Cardiac fibroblast (primary cell): ENCODE measurements at regions not wholly inside any gene's neighbourhood (a gene's known extent, or its start where the extent isn't known, plus 50 kb on each side); places are given as distances from the start of the nearest gene placed in this dataset.

ENCODE experiments used
- DNase-seq, 2 donors: peaks; one replicate each; pipeline versions ENCODE4 v3.0.0 to v3.0.0-alpha.2; 2010; ENCODE audit warnings: low read depth in 2 of 2
- H3K4me3 ChIP-seq, 2 donors: replicated peaks in 1 of 2; 1 replicate in 1 of 2; 2 replicates in 1 of 2; pipeline ENCODE4 v1.5.1; 2011; ENCODE audit warnings: low read depth in 2 of 2, low read length in 2 of 2, mild to moderate bottlenecking in 2 of 2, moderate library complexity in 1 of 2
- TF ChIP-seq, protein P1 (sequence below): IDR thresholded peaks from one replicate; pipeline ENCODE4 v1.5.1; 2011; ENCODE audit warnings: low read depth, mild to moderate bottlenecking, low read length, inconsistent platforms

DNA sequence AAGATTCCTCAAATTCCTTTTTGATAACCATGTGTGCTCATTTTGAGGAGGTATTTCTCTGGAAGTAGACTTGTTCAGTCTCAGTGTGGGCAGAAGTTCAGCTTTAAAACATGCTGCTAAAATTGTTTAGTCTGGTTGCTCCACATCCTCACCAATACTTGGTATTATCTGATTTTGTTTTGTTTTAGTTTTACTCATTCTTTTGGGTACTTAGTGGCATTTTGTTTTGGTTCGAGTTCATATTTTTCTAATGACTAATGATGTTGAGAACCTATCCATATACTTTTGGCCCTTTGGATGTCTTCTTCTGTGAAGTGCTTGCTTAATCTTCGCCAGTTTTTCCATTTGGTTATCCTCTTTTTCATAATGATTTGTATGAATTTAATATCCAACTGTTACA, 694.2 kb upstream of the FZD8 start:
- no peak overlapping the region for H3K4me3 ChIP-seq
- DNase-seq, result peak; percentile 38 to 63
- TF ChIP-seq, protein P1, sequence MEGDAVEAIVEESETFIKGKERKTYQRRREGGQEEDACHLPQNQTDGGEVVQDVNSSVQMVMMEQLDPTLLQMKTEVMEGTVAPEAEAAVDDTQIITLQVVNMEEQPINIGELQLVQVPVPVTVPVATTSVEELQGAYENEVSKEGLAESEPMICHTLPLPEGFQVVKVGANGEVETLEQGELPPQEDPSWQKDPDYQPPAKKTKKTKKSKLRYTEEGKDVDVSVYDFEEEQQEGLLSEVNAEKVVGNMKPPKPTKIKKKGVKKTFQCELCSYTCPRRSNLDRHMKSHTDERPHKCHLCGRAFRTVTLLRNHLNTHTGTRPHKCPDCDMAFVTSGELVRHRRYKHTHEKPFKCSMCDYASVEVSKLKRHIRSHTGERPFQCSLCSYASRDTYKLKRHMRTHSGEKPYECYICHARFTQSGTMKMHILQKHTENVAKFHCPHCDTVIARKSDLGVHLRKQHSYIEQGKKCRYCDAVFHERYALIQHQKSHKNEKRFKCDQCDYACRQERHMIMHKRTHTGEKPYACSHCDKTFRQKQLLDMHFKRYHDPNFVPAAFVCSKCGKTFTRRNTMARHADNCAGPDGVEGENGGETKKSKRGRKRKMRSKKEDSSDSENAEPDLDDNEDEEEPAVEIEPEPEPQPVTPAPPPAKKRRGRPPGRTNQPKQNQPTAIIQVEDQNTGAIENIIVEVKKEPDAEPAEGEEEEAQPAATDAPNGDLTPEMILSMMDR, result no peak

DNA sequence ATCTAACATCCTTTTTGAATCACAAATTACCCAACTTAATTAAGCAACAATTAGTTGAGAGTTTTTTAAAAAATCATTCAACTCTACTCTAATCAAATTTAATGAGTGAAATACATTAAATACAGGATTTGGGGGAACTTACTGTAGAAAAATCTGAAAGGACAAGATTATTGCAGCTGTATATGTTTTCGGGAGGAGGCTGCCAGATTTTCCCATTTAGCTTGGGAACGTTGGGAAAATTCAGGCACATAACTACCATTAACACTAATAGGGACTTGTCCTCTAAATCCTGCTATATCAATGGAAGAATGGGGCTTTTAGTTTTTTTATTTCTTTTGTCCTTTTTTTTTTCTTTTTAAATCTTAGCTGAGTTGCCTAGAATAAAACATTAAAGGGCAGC, 691.4 kb upstream of the FZD8 start:
- H3K4me3 ChIP-seq, result no peak overlapping the region
- TF ChIP-seq, protein P1, result no peak
- no peak for DNase-seq

DNA sequence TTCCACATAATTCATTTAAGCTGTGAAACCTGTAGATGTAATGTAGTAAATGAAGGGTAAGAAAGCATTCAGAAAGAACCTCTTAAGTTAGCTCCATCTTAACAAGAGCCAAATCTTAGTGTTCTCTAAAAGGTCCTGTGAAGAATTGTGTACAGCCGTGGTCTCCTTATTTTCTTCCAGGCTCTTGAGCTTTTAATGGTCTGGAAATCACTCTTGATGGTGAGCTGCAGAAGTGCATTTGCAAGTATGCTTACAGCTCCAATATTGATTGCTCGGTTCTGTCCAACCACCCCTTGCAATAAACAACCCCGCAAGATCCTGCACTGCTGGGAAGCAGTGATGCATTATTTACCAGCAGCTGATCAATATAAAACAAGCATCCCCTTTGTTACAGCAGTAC, 690.8 kb upstream of the FZD8 start:
- TF ChIP-seq, protein P1, result no peak
- DNase-seq, result no peak
- no peak overlapping the region for H3K4me3 ChIP-seq

DNA sequence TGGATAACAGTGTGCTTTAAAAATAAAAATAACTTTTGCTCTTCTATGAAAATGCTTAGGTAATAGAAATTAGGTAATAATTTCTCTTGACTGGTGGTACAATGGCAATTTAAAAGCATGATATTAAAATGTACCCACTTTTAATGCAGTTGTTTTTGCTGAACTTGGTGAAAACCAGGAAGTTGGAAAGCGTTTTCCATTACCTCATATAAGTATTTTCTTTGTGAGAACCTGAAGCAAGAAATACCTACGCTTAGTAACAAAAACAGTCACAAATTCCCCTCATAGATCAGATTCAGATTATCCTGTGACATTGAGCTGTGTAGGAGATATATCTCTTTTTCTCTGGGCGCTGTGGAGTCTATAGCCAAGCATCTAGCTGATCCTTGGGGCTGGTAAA, 689.0 kb upstream of the FZD8 start:
- DNase-seq, result no peak
- no peak overlapping the region for H3K4me3 ChIP-seq
- TF ChIP-seq, protein P1, result no peak

DNA sequence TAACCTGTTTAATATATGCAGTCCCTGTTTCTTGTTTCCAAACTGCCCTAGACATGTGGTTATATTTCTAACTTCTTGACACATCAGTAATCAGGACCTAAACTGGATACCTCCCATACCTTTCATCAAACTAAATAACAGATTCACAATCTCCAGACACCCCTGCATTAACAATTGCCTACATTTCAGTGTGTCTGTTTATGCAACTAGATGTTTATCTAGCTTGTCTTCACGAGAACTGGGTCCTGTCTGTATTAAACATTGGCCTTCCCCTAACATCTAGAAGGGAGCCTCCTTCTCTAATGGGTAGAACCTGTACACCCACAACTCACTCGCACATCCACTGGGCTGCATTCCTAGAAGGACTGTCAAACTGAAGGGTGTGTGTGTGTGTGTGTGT, 683.7 kb upstream of the FZD8 start:
- no peak for DNase-seq
- TF ChIP-seq, protein P1, result no peak
- H3K4me3 ChIP-seq, result no peak overlapping the region

DNA sequence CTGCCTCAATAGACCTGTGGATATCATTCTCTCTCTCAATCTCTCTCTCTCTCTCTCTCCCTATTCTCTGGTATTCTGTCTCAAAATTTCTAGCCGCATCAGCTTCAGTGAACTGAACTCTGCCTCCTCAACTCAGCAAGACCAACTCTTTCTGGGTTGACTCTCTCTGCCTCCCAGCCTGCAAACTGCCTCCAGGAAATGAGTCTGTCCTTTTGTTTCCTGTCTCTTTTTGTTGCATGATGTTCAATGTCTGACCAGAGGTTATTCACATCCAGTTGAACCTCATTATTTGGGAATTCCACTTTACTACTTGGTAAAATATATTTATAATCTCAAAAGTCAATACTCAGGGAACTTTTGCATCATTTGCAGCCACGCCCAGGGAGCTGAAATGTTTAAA, 682.7 kb upstream of the FZD8 start:
- peak in 1 of 2 donors; percentile 34 for DNase-seq
- TF ChIP-seq, protein P1, result no peak
- no peak overlapping the region for H3K4me3 ChIP-seq

DNA sequence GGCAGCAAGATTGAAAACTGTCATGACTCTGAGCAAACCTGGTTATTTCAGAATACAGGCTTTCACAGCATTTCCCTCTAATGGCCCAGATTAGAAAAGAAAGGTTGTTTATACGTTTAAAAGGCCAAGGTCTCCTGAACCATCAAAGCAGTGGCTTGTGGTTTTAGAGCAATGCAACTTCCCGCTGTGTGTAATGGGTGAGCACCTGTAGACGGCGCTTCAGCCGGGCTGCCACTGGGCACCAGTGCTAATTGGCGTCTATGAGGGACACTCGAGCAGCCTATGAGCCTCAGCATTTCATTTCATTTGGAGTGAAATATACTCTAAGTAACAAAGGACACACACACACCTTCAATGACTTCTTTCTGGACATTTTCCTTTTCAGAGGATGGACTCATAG, 671.0 kb upstream of the FZD8 start:
- H3K4me3 ChIP-seq, result no peak overlapping the region
- DNase-seq, result no peak
- TF ChIP-seq, protein P1, result no peak
